CD4-positive, alpha-beta T cell treated with Interleukin-4 for 1 hour (primary cell): ENCODE measurements at regions not wholly inside any gene's neighbourhood (a gene's known extent, or its start where the extent isn't known, plus 50 kb on each side); places are given as distances from the start of the nearest gene placed in this dataset.

Experiments used
- DNase-seq, 2 donors: peaks; one replicate each; pipeline ENCODE4 v3.0.0-alpha.2; 2020 to 2022

DNA sequence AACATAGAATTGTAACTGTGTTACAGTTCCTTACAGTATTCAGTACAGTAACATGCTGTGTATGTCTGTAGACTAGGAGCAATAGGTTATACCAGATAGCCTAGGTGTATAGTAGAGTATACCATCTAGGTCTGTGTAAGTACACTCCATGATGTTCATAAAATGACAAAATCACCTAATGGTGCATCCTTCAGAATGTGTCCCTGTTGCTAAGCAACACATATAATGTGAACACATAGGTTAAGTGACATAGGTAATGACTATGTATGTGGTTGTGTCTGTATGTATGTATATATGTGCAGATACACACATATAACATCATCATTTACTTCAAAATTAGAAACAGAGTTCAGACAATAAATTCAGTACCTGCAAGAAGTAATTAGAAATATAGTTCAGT, 146.8 kb upstream of the GAP43 start:
- DNase-seq, result no peak

GRCh38 chr3:115478359-115478758, 145.0 kb upstream of the GAP43 start:
- DNase-seq, result no peak

DNA sequence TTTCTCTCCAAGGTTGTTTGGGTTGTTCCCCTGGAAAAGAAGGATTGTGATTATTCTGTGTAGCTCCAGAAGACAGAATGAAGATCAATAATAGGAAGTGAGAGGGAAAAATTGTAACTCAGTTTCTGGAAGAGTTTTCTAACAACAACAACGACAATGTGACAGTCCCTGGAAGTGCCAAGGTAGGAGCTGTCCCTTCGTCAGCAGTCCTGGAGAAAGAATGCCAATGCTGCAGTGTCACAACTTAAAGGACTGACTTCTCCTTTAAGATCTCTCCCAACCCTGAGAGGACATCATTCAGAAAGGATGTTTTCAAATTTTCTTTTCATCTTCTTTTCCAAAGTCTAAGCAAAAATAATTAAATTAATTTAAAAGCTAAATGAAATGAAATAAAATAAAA, 136.4 kb upstream of the GAP43 start:
- DNase-seq, result no peak

DNA sequence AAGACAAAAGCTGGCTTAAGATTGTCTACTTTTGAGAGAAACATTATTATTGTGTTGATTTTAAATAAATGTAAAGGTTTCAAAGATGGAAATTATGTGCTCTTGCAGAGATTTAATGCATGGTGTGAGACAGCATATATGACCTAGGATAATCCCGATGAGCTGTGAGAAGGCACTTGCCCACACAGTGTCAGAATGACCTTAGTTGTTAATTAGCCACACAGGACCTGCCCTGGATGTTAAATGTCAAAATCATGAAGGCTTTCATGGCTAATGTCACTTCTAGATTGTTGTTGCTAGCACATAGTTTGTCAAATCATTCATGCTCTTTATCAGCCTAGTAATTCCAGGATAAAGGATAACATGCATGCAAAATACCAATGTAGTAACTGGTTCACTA, 135.3 kb upstream of the GAP43 start:
- DNase-seq, result no peak

DNA sequence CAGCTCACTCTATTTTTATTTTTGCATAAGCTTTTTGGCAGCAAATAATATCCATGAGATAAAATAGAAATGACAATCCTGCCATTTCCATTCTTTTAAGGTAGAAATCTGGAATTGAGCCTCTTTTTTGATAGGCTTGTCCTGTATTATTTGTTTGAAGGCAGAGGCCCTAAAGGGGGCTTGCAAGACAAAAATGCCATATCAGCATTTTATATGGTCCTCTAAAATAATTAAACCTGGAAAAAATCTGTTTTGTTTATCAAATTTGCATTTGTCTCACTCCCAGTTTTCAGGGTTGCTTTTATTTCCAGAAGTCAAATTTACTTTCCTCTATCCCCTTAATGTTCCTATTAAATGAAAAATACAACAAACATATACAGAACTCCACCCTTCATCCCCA, 134.9 kb upstream of the GAP43 start:
- DNase-seq, result no peak

DNA sequence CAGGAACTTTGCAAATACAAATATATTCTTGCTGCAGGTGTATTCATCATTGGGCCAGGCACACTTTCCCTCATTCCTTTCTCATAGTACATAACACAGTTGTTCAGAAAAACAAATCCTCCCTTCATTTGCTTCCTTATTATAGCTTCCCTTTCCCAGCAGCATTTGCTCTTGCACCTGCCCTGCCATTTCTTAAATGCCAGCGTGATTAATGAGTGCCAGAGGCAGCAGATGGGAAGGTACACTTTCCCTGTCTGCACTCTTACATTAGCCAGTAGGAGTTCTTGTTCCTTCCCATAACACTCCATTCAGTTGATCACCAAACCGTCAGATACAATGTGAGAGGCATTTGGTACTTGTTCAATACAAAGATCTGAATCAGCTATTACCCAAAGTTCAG, 128.5 kb upstream of the GAP43 start:
- no peak for DNase-seq

- DNase-seq, result no peak
Measured at GRCh38 chr3:115498421-115498820, 124.9 kb upstream of the GAP43 start.

DNA sequence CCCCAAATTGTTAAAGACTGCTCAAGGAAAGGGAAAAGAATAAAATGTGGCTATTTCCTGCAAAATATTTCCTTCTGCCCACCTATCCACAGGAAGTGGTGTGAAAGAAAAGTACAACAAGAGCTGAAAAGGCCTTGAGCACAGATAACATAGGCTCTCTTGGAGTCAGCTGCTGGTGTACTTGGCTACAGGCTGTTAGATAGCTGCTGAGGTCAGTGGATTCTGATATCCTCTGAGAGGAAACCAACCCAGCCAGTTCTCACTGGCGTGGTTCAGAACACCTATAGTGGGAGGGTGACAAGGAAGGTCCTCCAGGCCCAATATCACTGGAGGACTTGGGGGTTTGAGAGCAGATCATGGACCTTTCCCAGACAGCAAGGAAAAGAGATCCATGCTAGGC, 124.4 kb upstream of the GAP43 start:
- no peak for DNase-seq

DNA sequence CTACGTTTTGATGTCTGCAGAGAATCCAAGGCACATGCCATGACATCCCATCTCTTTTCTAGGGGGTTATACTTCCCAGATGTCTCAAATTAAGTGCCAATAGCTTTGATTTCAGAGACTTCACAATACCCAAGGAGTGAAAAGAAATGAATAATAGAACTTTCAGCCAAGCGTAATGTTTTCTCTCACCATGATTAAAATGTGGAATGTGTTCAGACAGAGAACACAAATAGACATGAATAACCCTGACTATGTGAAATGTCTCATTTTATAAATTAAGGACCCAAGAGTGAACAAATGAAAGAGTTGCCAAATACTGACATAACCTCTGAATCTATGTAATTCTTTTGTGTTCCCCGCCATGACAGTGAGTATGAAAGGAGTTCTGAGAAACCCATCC, 123.6 kb upstream of the GAP43 start:
- DNase-seq, result no peak

- DNase-seq, result no peak
Measured at GRCh38 chr3:115500795-115501194, 122.5 kb upstream of the GAP43 start.

DNA sequence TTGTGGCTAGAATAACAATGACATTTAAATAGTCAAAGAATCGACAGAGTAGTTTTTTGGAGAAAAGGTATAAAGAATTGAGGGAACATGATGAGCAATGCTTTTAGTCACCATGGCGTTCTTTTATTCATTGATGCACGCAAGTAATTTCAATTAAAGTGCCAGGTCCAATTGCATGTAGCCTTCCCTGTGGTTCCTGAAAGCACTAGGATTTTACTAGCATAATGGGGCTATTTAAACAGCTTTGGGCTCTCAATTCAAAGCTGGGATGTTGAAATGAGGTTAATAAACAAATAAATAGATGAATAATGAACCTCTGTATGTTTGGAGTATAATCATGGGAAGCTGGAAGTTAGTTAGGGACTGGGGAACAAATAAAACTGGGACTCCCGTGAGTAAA, 121.2 kb upstream of the GAP43 start:
- no peak for DNase-seq

- no peak for DNase-seq
Measured at GRCh38 chr3:115503394-115503793, 119.9 kb upstream of the GAP43 start.

DNA sequence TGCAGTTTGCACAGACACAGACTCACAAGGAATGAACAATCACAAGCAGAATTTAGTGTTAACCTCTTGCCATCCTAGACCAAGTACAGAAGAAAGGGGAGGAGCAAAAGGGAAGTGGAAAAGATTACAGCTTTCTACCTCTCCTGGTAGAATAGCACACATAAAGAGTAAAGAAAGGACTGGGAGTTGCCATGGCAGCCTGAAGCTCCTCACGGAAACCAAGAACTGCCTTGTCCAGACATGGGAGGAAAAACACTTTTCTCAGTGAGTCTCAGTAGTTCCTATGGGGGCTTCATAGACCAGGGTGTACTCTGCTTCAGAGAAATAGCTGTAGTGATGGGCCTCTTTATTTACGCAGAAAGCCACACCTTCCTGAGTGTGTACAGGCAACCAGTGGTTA, 114.7 kb upstream of the GAP43 start:
- no peak for DNase-seq

- DNase-seq, result peak in 1 of 2 donors; percentile 29
Measured at GRCh38 chr3:115512565-115513415, 110.5 kb upstream of the GAP43 start.

GRCh38 chr3:115513416-115513800, 109.9 kb upstream of the GAP43 start:
- DNase-seq, result peak in 1 of 2 donors; percentile 46

GRCh38 chr3:115517457-115518050, 105.8 kb upstream of the GAP43 start:
- no peak for DNase-seq

DNA sequence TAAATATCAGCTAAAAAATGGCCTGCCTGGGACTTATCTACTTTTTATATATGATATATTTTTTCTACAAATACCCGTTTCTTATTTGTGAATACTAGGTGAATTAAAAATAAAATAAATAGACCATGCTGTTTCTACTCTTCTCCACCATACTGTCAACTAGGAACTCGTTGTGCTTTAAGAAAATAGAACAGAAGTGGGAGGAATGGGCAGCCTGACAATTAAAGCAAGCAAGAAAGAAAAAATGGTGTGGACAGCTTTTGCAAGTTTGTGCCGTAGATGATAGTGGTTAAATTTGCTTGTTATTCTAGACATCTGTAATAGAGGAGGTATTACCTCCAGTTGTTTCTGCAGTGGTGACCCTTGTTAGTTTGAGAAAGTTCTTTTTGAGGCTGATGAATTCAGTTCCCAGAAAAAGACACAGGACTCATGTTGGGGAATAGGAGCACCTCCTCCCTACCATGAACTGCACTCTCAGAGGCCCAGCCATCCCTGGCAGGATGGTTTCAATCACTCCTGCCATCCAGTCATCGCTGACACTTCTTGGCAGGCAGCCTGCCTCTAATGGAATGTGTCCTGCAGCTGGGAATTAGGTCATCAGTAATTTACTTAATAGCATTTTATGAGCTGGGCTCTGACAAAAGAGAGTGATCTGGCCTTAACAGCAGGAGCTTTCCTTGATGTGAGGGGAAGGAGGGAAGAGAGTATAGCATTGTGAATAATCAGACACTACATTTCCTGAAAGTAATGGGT, 105.0 kb upstream of the GAP43 start:
- DNase-seq, result no peak

- DNase-seq, result no peak
Measured at GRCh38 chr3:115520241-115520640, 103.1 kb upstream of the GAP43 start.

GRCh38 chr3:115520651-115521245, 102.6 kb upstream of the GAP43 start:
- no peak for DNase-seq

GRCh38 chr3:115523458-115523857, 99.9 kb upstream of the GAP43 start:
- DNase-seq, result no peak

DNA sequence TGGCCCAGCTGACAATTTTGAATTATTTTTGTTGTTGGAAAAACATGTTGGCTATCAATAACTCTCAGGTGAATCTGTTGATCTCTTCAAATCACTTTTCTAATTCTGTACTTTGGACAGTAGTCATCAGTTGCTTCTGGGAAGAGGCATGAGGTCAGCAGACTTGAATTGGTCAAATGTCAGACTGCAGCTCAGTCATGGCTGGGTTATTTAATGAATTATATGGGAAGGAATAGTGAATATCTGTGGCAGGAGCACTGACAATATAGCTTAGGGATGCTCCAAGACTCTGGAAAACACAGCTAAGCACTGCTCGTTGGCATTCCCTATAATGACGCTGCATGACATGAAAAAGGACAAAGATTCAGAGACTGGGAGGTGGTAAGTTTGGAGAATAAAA, 98.8 kb upstream of the GAP43 start:
- no peak for DNase-seq

- no peak for DNase-seq
Measured at GRCh38 chr3:115525731-115526130, 97.6 kb upstream of the GAP43 start.

DNA sequence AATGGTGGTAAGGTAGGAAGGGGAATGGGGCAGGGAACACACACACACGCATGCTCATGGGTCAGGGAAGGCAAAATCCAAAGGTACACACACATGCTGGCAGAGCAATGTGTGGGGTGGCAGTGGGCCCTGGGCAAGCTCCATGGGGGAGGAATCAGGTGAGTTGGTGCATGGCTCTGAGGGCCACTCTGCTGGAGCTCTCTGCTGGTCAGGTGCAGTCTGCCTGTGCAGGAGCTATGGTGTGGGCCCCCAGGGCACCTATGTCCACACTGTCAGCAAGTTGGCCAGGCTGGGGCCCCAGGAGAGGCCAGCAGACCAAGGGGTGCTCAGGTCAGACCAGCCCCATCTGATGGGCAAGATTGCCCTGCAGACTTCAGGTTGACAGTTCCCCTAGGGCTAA, 90.1 kb upstream of the GAP43 start:
- DNase-seq, result no peak

GRCh38 chr3:115536171-115536570, 87.1 kb upstream of the GAP43 start:
- no peak for DNase-seq
